KG1 (cell line): ENCODE measurements at regions not wholly inside any gene's neighbourhood (a gene's known extent, or its start where the extent isn't known, plus 50 kb on each side); places are given as distances from the start of the nearest gene placed in this dataset.

Experiments used
- DNase-seq: peaks from one replicate; lab custom pipeline; 2025; lab: John Stamatoyannopoulos, UW

- no peak for DNase-seq
Measured at GRCh38 chr15:47326410-47327333, 390.6 kb upstream of the SEMA6D start.

- no peak for DNase-seq
Measured at GRCh38 chr15:47331829-47332393, 385.4 kb upstream of the SEMA6D start.

DNA sequence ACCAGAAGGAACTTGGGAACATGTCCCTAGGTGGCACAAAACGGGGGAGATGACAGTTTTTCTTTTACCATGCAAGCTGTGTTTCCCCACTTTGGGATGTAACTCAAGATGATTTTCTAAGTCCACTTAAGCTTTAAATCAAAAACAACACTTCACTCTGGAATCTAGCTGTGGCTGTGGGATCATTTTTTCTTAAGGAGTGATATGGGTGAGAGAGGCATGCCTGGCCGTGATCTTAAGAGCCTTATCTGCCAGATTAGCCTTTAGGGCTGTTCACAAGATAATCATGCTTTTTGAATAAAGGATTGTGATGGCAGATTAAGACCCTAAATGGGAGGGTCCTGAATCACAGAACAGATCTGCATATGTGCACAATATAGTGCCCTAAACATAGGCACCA lies 384.8 kb upstream of the SEMA6D start:
- no peak for DNase-seq

DNA sequence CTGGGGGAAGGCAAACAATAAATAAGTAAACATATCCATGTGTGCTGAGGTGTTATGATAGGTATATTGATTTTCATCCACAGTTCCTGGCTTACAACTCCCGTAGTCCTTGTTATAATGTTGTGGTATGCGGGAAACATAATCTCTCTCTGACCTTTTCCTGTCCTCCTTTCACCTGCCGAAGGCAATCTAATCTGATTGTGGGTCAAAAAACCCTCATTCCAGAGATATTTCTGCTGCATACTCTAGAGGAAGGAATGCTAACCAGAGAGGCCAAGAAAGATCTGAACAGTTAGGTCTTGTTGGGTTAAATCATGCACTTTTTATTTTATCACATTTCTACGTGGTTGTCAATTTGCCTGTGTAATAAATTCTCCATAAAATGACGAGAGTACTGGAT lies 383.6 kb upstream of the SEMA6D start:
- DNase-seq = no peak

GRCh38 chr15:47334805-47335535 lies 382.3 kb upstream of the SEMA6D start:
- no peak for DNase-seq

DNA sequence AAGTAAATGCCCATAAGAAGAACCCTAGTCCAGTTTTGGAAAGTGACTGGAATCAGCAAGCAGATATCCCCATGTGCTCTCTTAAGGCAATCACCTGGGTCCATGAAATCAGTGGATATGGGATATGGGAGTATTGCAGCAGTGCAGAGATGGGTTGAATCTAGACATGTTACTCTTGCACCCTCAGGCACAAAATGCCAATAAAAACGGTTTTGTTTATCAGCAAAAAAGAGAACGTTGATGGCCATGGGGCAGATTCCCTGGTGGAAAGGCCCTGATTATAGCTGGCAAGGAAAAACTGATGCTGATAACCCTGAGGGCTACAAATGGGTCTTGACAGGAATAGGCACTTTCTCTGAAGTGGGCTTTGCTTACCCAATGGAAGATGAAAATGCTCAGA lies 380.2 kb upstream of the SEMA6D start:
- no peak for DNase-seq

DNA sequence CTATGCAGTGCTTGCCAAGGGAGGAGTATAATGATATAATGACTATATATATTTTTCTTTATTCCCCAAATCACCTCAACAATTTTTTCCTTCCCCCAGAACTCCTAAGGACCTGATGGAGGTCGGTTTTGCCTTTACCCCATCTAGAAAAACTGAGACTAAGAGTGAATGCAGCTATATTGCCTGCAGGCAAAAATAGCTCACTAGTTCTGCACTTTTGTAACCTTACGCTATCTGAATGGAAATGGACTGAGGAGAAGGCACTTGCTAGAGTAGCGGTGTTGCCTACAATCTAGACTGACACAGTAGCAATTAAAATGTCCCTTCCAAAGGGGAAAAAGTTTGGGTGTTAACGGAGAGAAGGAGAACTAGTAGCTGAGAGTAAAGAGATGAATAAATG lies 379.5 kb upstream of the SEMA6D start:
- DNase-seq = no peak

GRCh38 chr15:47338771-47339170 lies 378.5 kb upstream of the SEMA6D start:
- DNase-seq = no peak

- no peak for DNase-seq
Measured at GRCh38 chr15:47339800-47340570, 377.3 kb upstream of the SEMA6D start.

DNA sequence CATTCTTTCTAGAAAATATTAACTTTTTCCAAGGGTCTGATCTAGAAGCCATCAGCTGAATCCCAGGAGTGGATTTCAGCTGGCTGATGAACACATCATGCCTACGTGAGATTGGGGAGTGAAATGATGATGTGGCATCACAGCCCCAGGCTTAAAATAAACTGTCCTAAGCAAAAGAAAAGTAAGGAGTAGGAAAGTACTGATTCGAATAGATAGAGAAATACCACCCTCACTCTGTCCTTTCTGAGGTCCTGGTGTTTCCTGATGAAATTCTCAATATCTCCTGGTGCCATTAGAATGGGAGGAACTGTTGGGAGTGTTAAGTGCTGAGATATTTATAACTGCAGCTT lies 376.8 kb upstream of the SEMA6D start:
- no peak for DNase-seq

- DNase-seq = no peak
Measured at GRCh38 chr15:47349179-47349578, 368.1 kb upstream of the SEMA6D start.

- DNase-seq = no peak
Measured at GRCh38 chr15:47351501-47351900, 365.8 kb upstream of the SEMA6D start.

GRCh38 chr15:47352217-47352616 lies 365.1 kb upstream of the SEMA6D start:
- DNase-seq = no peak

- no peak for DNase-seq
Measured at GRCh38 chr15:47355759-47356158, 361.5 kb upstream of the SEMA6D start.

DNA sequence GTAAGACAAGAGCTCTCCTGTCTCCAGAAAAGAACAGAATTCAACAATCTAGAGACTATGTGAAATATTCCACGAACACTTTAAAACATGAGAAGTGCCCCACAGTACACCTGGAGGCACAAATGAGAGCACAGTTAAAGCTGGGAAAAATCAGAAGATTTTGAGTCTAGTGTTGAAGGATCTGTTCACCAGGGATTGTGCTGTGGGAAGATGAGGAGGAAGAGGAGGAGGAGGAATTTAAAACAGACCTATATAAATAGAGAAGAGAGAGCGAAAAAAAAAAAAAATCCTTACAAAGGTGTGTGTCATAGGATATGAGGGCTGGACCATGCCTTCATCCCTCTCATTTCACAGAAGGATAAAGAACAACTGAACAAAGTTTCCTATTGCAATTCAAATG lies 361.0 kb upstream of the SEMA6D start:
- no peak for DNase-seq

GRCh38 chr15:47358876-47359275 lies 358.4 kb upstream of the SEMA6D start:
- DNase-seq = no peak

GRCh38 chr15:47360305-47360704 lies 357.0 kb upstream of the SEMA6D start:
- DNase-seq = no peak

- no peak for DNase-seq
Measured at GRCh38 chr15:47362118-47362905, 355.0 kb upstream of the SEMA6D start.

DNA sequence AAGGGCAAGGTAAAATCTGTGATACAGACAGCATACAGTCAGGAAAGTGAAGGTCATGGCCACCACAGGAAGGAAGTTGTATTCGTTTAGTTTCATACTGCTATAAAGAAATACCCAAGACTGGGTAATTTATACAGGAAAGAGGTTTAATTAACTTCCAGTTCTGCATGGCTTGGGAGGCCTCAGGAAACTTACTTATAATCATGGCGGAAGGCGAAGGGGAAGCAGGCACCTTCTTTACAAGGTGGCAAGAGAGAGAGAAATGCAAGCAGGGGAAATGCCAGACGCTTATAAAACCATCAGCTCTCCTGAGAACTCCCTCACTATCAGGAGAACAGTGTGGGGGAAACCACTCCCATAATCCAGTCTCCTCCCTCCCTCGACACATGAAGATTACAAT lies 353.7 kb upstream of the SEMA6D start:
- no peak for DNase-seq

GRCh38 chr15:47364230-47365141 lies 352.8 kb upstream of the SEMA6D start:
- DNase-seq = no peak
